PC-3 (cell line): ENCODE measurements at regions not wholly inside any gene's neighbourhood (a gene's known extent, or its start where the extent isn't known, plus 50 kb on each side); places are given as distances from the start of the nearest gene placed in this dataset.

ENCODE experiments used
- ATAC-seq: fragments of 200-7000 bp; cut with Tn5 transposase; 2 replicates; pipeline ENCODE4 v1.9.1; 2020; ENCODE audit warnings: mild to moderate bottlenecking, moderate library complexity
- BruUV-seq: library from RNA; stranded (reverse); fragments of 400-500 nt; replicated peaks from 2 replicates; lab custom pipeline; 2021; lab: Mats Ljungman, UMichigan
- CTCF ChIA-PET: fragments of 300-600 bp; sonication (Branson Sonifier 250); formaldehyde crosslinking; loops from one replicate; lab custom pipeline; 2022; ENCODE audit warnings: antibody characterized with exemption; lab: Charles Lee
- POLR2A ChIA-PET: fragments of 300-600 bp; sonication (Branson Sonifier 250); formaldehyde crosslinking; loops from one replicate; lab custom pipeline; 2022; ENCODE audit warnings: antibody characterized with exemption; ENCODE audit not compliant: unreplicated experiment; lab: Charles Lee
- DNase-seq: peaks from one replicate; pipeline ENCODE4 v3.0.0-alpha.2; 2015
- H2AFZ ChIP-seq: fragments of 300-600 bp; sonication (generic); 2 replicates; pipeline ENCODE4 v1.6.0; 2016; ENCODE audit warnings: antibody characterized with exemption, low read length
- H3F3A ChIP-seq: fragments of 300-600 bp; sonication (generic); one replicate; pipeline ENCODE4 v1.6.0; 2017; ENCODE audit warnings: antibody characterized with exemption, low read length, control low read depth, mild to moderate bottlenecking; ENCODE audit not compliant: unreplicated experiment
- H3K27ac ChIP-seq: fragments of 300-600 bp; sonication (generic); 2 replicates; pipeline ENCODE4 v1.5.1; 2016; ENCODE audit warnings: mild to moderate bottlenecking, low read length
- H3K27me3 ChIP-seq: fragments of 300-600 bp; sonication (generic); 2 replicates; pipeline ENCODE4 v1.6.1; 2016; ENCODE audit warnings: low read length, mixed read lengths
- H3K36me3 ChIP-seq: fragments of 300-600 bp; sonication (generic); 2 replicates; pipeline ENCODE4 v1.6.1; 2016; ENCODE audit warnings: low read depth, mixed run types, low read length, mixed read lengths
- H3K4me1 ChIP-seq: fragments of 300-600 bp; sonication (generic); 2 replicates; pipeline ENCODE4 v1.5.1; 2016; ENCODE audit warnings: low read length; ENCODE audit not compliant: insufficient read depth
- H3K4me2 ChIP-seq: fragments of 300-600 bp; sonication (generic); 2 replicates; pipeline ENCODE4 v1.6.0; 2016; ENCODE audit warnings: low read length
- H3K4me3 ChIP-seq: fragments of 300-600 bp; sonication (generic); 2 replicates; pipeline ENCODE4 v1.5.1; 2016; ENCODE audit warnings: mild to moderate bottlenecking, low read length, mixed read lengths
- H3K79me2 ChIP-seq: fragments of 300-600 bp; sonication (generic); 2 replicates; pipeline ENCODE4 v1.6.1; 2017; ENCODE audit warnings: low read length, mixed read lengths
- H3K9ac ChIP-seq: fragments of 300-600 bp; sonication (generic); 2 replicates; pipeline ENCODE4 v1.6.0; 2016; ENCODE audit warnings: mild to moderate bottlenecking, low read length
- H3K9me2 ChIP-seq: fragments of 300-600 bp; sonication (generic); replicated peaks from 2 replicates; pipeline ENCODE4 v1.6.1; 2016; ENCODE audit warnings: mixed run types, low read length, mixed read lengths
- H3K9me3 ChIP-seq: fragments of 300-600 bp; sonication (generic); 2 replicates; pipeline ENCODE4 v1.6.1; 2016; ENCODE audit warnings: low read length, mixed read lengths
- H4K20me1 ChIP-seq: fragments of 300-600 bp; sonication (generic); 2 replicates; pipeline ENCODE4 v1.6.1; 2016; ENCODE audit warnings: low read length, mixed read lengths
- CTCF ChIP-seq: fragments of 300-600 bp; sonication (generic); conservative IDR thresholded peaks from 2 replicates; pipeline ENCODE4 v1.5.1; 2017; ENCODE audit warnings: antibody characterized with exemption, low read depth, mild to moderate bottlenecking, low read length
- EZH2 ChIP-seq: fragments of 300-600 bp; sonication (generic); IDR thresholded peaks from one replicate; pipeline ENCODE4 v1.6.1; 2017; ENCODE audit warnings: antibody characterized with exemption, mild to moderate bottlenecking, low read length; ENCODE audit not compliant: unreplicated experiment
- EZH2phosphoT487 ChIP-seq: fragments of 300-600 bp; sonication (generic); IDR thresholded peaks from 2 replicates; pipeline ENCODE4 v1.6.1; 2018; ENCODE audit warnings: mild to moderate bottlenecking, antibody characterized with exemption, low read length, borderline replicate concordance
- intact Hi-C: fragments of 100-400 bp; cut with micrococcal nuclease; formaldehyde crosslinking; loops from 2 replicates; pipeline ENCODE4 v1.9.0; 2023

DNA sequence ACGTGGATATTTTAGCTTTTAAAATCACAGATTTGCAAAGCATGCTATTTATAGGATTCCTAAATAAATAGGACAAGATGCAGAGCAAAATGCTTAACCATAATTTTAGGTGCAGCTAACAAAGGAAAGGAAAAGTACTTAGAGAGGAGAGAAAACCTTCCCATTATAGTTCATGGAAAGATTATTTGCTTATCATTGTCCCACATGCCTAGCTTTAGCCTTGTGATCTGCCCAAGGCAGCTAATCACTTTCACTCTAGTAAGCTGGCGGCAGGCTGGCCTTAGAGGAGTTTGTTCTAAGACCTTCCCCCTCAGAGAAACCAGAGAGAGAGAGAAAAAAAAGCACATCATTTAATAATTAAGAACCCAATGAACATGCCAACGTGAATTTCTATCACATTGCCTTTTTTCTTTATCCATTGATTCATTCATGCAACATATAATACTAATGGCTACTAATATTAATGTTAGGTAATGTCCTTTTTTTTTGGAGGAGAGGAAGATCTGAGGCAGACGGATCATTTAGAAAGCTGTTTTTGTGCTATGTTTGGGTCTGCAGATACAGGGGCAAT, 274.6 kb downstream of the ARL4A start:
- Histone ChIP-seq H3K79me2 (no peaks in the 10 kb centered on the region), H2AFZ (no peak overlapping the region), H3K4me3 (no peak overlapping the region), H3K9me3 (no peaks in the 10 kb centered on the region), H3K9ac (no peak overlapping the region), H3K36me3 (no peaks in the 10 kb centered on the region), H3K27me3 (no peaks in the 10 kb centered on the region), H3K9me2 (no peaks in the 10 kb centered on the region), H3F3A (no peaks in the 10 kb centered on the region), H3K4me2 (no peak overlapping the region), H4K20me1 (no peaks in the 10 kb centered on the region), H3K27ac (no peak overlapping the region), H3K4me1 (no peaks in the 10 kb centered on the region)
- CTCF ChIA-PET: no interaction called here
- ATAC-seq (no peak), DNase-seq (no peak)
- intact Hi-C loops: no loop called here
- no peak for TF ChIP-seq CTCF
- no peak for TF ChIP-seq EZH2
- no peak for TF ChIP-seq EZH2phosphoT487
- no TSS peak for BruUV-seq
- POLR2A ChIA-PET: no interaction called here

- Histone ChIP-seq H3K9ac (no peak overlapping the region), H3K4me3 (no peak overlapping the region), H3K9me3 (no peaks in the 10 kb centered on the region), H3K9me2 (no peaks in the 10 kb centered on the region), H2AFZ (no peak overlapping the region), H4K20me1 (no peaks in the 10 kb centered on the region), H3K79me2 (no peaks in the 10 kb centered on the region), H3K36me3 (no peaks in the 10 kb centered on the region), H3F3A (no peaks in the 10 kb centered on the region), H3K4me1 (no peaks in the 10 kb centered on the region), H3K4me2 (no peak overlapping the region), H3K27me3 (no peaks in the 10 kb centered on the region), H3K27ac (no peak overlapping the region)
- no TSS peak for BruUV-seq
- ChIA-PET POLR2A (no interaction called here), CTCF (no interaction called here)
- intact Hi-C loops: no loop called here
- no peak for ATAC-seq
- DNase-seq: no peak
- TF ChIP-seq EZH2: no peak
- TF ChIP-seq CTCF: no peak
- TF ChIP-seq EZH2phosphoT487: no peak
These were observed 276.0 kb downstream of the ARL4A start for GRCh38 chr7:12963435-12963834.

GRCh38 chr7:12964836-12965235, 277.4 kb downstream of the ARL4A start:
- no peak overlapping the region for H3K27ac ChIP-seq
- no peak overlapping the region for H3K9ac ChIP-seq
- BruUV-seq: no TSS peak
- TF ChIP-seq EZH2 (no peak), EZH2phosphoT487 (no peak), CTCF (no peak)
- ChIA-PET CTCF (no interaction called here), POLR2A (no interaction called here)
- no peak for ATAC-seq
- H3K4me1 ChIP-seq: no peaks in the 10 kb centered on the region
- H3F3A ChIP-seq: no peaks in the 10 kb centered on the region
- no peak overlapping the region for H3K4me3 ChIP-seq
- intact Hi-C loops: no loop called here
- H3K27me3 ChIP-seq: no peaks in the 10 kb centered on the region
- H3K36me3 ChIP-seq: no peaks in the 10 kb centered on the region
- H2AFZ ChIP-seq: no peak overlapping the region
- no peak overlapping the region for H3K4me2 ChIP-seq
- H3K9me3 ChIP-seq: no peaks in the 10 kb centered on the region
- no peaks in the 10 kb centered on the region for H4K20me1 ChIP-seq
- no peak for DNase-seq
- no peaks in the 10 kb centered on the region for H3K79me2 ChIP-seq
- H3K9me2 ChIP-seq: no peaks in the 10 kb centered on the region
